ENCODE measurements at regions not wholly inside any gene's neighbourhood (a gene's known extent, or its start where the extent isn't known, plus 50 kb on each side); places are given as distances from the start of the nearest gene placed in this dataset.
"Not testable (repeated sequence)": the region's sequence is repeated elsewhere in the genome, so short reads cannot be mapped to it uniquely, and the experiment has no call there.

DNA sequence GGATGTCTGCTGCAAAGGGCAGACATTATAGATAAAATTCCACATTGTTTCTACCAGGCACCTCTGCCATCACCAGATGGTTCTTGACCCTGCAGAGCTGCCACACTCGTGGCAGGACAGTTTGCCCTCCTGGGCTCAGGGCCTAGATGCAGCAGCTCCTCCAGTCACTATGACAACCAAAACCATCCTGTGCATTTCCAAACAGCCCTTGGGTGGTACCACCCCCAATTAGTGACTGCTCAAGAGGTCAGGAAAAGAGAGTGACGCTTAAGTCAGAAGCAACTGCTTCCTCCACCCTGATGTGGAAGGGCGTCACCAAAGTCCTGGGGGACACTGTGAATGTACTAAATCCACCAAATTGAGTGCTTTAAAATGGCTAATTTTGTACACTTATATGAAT is 109.2 kb downstream of the C16orf95 start:
- H3K36me3 ChIP-seq (ENCODE audit: control insufficient read depth, insufficient read depth, low read length), result no peaks in the 10 kb centered on the region
- 0 out of 2 replicates have a peak, but pooled peaks cover 2% of the 10 kb centered on the region for H3K4me1 ChIP-seq (ENCODE audit: control insufficient read depth, insufficient read depth, low read length)
- no peaks in the 10 kb centered on the region for H3K27me3 ChIP-seq (ENCODE audit: control insufficient read depth, insufficient read depth, low read length)
- no peak overlapping the region for H3K4me3 ChIP-seq (ENCODE audit: low read length)
- no CpG with 5 or more reads among the region's 3 CpGs for WGBS (ENCODE audit: insufficient coverage, insufficient read length)
- DNase-seq (ENCODE audit: low read depth, low spot score), result no peak
- H3K9me3 ChIP-seq (ENCODE audit: control insufficient read depth, insufficient read depth, low read length), result no peaks in the 10 kb centered on the region
- no peak overlapping the region for H3K27ac ChIP-seq (ENCODE audit: low read length)

DNA sequence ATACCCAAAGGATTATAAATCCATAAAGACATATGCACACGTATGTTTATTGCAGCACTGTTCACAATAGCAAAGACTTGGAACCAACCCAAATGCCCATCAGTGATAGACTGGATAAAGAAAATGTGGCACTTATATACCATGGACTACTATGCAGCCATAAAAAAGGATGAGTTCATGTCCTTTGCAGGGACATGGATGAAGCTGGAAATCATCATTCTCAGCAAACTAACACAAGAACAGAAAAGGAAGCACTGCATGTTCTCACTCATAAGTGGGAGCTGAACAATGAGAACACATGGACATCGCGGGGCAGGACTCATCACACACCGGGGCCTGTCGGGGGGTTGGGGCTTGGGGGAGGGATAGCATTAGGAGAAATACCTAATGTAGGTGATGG is 108.2 kb downstream of the C16orf95 start:
- H3K27ac ChIP-seq (ENCODE audit: low read length); DNase-seq (ENCODE audit: low read depth, low spot score); H3K36me3 ChIP-seq (ENCODE audit: control insufficient read depth, insufficient read depth, low read length); H3K9me3 ChIP-seq (ENCODE audit: control insufficient read depth, insufficient read depth, low read length); H3K4me3 ChIP-seq (ENCODE audit: low read length); H3K27me3 ChIP-seq (ENCODE audit: control insufficient read depth, insufficient read depth, low read length); H3K4me1 ChIP-seq (ENCODE audit: control insufficient read depth, insufficient read depth, low read length): not testable (repeated sequence)
- no CpG with 5 or more reads among the region's 5 CpGs for WGBS (ENCODE audit: insufficient coverage, insufficient read length)

DNA sequence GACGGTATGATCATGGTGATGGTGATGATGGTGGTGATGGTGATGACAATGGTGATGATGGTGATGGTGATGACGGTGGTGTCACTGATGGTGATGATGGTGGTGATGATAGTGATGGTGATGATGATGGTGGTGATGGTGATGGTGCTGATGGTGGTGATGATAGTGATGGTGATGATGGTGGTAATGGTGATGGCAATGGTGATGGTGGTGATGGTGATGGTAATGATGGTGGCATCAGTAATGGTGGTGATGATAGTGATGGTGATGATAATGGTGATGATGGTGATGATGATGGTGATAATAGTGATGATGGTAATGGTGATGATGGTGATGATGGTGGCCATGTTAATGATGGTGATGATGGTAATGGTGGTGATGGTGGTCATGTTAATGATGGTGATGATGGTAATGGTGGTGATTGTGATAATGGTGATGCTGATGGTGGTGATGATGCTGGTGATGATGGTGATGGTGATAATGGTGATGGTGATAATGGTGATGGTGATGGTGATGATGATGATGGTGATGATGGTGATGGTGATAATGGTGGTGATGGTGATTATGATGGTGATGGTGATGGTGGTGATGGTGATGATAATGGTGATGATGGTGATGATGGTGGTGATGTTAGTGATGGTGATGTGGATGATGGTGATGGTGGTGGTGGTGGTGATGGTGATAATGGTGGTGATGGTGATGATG is 107.2 kb downstream of the C16orf95 start:
- no CpG with 5 or more reads among the region's 2 CpGs for WGBS (ENCODE audit: insufficient coverage, insufficient read length)
- Histone ChIP-seq H3K27ac (ENCODE audit: low read length) (no peak overlapping the region), H3K4me1 (ENCODE audit: control insufficient read depth, insufficient read depth, low read length) (0 out of 2 replicates have a peak, but pooled peaks cover 2% of the 10 kb centered on the region), H3K9me3 (ENCODE audit: control insufficient read depth, insufficient read depth, low read length) (no peaks in the 10 kb centered on the region), H3K4me3 (ENCODE audit: low read length) (no peak overlapping the region), H3K27me3 (ENCODE audit: control insufficient read depth, insufficient read depth, low read length) (no peaks in the 10 kb centered on the region), H3K36me3 (ENCODE audit: control insufficient read depth, insufficient read depth, low read length) (no peaks in the 10 kb centered on the region)
- DNase-seq (ENCODE audit: low read depth, low spot score), result no peak

DNA sequence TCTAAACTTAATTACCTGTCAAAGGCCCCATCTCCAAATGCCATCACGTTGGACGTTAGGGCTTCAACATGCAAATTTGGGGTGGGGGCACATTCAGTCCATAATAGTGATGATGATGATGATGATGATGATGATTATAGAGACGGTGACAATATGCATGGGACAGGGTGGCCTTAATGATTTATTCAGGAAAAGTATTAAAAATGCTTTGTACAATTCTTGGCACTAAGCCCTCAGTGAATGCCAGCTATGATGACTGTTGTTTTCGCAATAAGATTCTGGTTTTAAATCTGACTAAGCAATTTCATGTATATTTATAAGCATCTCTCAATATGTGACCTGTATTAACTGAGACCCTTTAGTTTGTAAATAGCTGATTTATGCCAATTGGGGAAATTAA is 106.3 kb downstream of the C16orf95 start:
- WGBS (ENCODE audit: insufficient coverage, insufficient read length), result no CpG with 5 or more reads among the region's 4 CpGs
- H3K27ac ChIP-seq (ENCODE audit: low read length), result no peak overlapping the region

DNA sequence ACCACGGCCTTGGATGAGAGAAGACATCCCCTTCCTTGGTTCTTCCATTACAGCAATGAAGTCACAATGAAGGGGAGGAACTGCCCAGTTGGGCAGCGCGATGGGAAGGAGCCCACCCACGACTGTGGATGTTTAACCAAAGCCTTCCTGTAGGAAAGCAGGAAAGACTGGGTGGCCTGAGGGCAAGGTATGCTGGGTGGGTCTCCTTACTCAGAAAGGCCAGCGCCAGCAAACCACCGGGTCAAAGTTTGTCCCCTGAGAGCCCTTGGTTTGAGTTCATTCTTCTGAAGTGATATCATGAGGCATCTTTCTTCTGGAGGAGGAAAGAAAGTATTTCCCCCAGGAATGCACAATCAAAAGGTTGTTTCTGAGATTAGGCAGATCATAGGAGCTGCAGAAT is 105.2 kb downstream of the C16orf95 start:
- no peaks in the 10 kb centered on the region for H3K36me3 ChIP-seq (ENCODE audit: control insufficient read depth, insufficient read depth, low read length)
- no peaks in the 10 kb centered on the region for H3K9me3 ChIP-seq (ENCODE audit: control insufficient read depth, insufficient read depth, low read length)
- no peaks in the 10 kb centered on the region for H3K27me3 ChIP-seq (ENCODE audit: control insufficient read depth, insufficient read depth, low read length)
- DNase-seq (ENCODE audit: low read depth, low spot score), result no peak
- H3K4me3 ChIP-seq (ENCODE audit: low read length), result no peak overlapping the region
- no peak overlapping the region for H3K27ac ChIP-seq (ENCODE audit: low read length)
- WGBS (ENCODE audit: insufficient coverage, insufficient read length), result no CpG with 5 or more reads among the region's 6 CpGs
- 0 out of 2 replicates have a peak, but pooled peaks cover 2% of the 10 kb centered on the region for H3K4me1 ChIP-seq (ENCODE audit: control insufficient read depth, insufficient read depth, low read length)

More for the DNA sequence above, 106.3 kb downstream of the C16orf95 start:
- no peak for DNase-seq (ENCODE audit: low read depth, low spot score)
- no peaks in the 10 kb centered on the region for H3K9me3 ChIP-seq (ENCODE audit: control insufficient read depth, insufficient read depth, low read length)
- no peaks in the 10 kb centered on the region for H3K27me3 ChIP-seq (ENCODE audit: control insufficient read depth, insufficient read depth, low read length)
- 0 out of 2 replicates have a peak, but pooled peaks cover 2% of the 10 kb centered on the region for H3K4me1 ChIP-seq (ENCODE audit: control insufficient read depth, insufficient read depth, low read length)
- no peaks in the 10 kb centered on the region for H3K36me3 ChIP-seq (ENCODE audit: control insufficient read depth, insufficient read depth, low read length)
- H3K4me3 ChIP-seq (ENCODE audit: low read length), result no peak overlapping the region

DNA sequence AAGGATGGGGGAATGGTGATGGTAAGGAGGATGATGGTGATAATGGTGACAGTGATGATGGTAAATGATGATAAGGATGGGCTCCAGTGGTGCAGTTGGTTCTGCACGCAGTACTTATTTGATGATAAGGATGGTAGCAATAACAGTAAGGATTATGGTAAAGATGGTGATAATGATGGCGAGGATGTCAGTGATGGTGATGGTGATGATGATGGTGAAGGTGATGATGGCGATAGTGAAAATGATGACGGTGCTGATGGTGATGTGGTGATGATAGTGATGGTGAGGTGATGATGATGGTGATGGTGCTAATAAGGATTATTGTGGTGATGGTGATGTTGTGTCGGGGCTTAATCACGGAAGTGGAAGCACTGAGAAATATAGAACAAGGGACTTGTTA is 103.7 kb downstream of the C16orf95 start:
- Histone ChIP-seq H3K4me1 (ENCODE audit: control insufficient read depth, insufficient read depth, low read length) (no peaks in the 10 kb centered on the region), H3K9me3 (ENCODE audit: control insufficient read depth, insufficient read depth, low read length) (no peaks in the 10 kb centered on the region), H3K36me3 (ENCODE audit: control insufficient read depth, insufficient read depth, low read length) (no peaks in the 10 kb centered on the region), H3K4me3 (ENCODE audit: low read length) (no peak overlapping the region), H3K27ac (ENCODE audit: low read length) (no peak overlapping the region), H3K27me3 (ENCODE audit: control insufficient read depth, insufficient read depth, low read length) (no peaks in the 10 kb centered on the region)
- DNase-seq (ENCODE audit: low read depth, low spot score), result no peak
- 100% methylated on average over 5 of the region's 6 CpGs for WGBS (ENCODE audit: insufficient coverage, insufficient read length)

DNA sequence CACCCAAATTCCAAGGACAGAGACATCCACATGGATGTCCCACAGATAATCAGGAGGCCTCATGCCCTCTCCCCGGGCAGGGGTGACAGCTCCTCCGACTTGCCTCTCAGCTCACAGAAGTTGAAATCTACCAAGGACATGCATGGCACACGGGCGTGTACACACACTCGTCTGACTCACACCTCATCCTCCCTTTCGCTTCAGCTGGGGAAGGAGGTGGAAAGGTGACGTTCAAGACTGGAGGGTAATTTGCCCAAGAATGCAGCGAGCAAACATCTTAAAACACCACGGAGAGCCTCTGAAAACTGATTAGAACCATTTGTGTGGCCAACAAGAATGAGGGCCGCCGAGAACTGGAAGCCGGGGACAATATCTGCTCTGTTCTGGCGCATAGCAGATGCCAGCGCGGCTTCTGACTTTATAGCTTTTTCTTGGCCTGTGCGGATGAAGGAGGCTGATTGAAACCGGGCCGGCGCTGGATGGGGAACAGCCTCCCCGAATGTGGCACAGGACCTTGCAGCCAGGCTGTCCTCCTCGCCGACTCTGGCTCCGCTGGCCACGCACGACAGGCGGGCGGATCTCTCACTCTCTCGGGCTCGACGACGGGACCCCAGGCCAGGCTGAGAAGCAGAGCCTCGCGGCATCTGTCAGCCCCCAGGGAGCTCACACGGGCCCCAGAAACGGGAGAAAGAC is 100.9 kb downstream of the C16orf95 start:
- no peaks in the 10 kb centered on the region for H3K36me3 ChIP-seq (ENCODE audit: control insufficient read depth, insufficient read depth, low read length)
- DNase-seq (ENCODE audit: low read depth, low spot score), result no peak
- no peaks in the 10 kb centered on the region for H3K27me3 ChIP-seq (ENCODE audit: control insufficient read depth, insufficient read depth, low read length)
- H3K9me3 ChIP-seq (ENCODE audit: control insufficient read depth, insufficient read depth, low read length), result no peaks in the 10 kb centered on the region
- WGBS (ENCODE audit: insufficient coverage, insufficient read length), result no CpG with 5 or more reads among the region's 35 CpGs
- no peak overlapping the region for H3K27ac ChIP-seq (ENCODE audit: low read length)
- H3K4me3 ChIP-seq (ENCODE audit: low read length), result no peak overlapping the region
- H3K4me1 ChIP-seq (ENCODE audit: control insufficient read depth, insufficient read depth, low read length), result no peaks in the 10 kb centered on the region

DNA sequence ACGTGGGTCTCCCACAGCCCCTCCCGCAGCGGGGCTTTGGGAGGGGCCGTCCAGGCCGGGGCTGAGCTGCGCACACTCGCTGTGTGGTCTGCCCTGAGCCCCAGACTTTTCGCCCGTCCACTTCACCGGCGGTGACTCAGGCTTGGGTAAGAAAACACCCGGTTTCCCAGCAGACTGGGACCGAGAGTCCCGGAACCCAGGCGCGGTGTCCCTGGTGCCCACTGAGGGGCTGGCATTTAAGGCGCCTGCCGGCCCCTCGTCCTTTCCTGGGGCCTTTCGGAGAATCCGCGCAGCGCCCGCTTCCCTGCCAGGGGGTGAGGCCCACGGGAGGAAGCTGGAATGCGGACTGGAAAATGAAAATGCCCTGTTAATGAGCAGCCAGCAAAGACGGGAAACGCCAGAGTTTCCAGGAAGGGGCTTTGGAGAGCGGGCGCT is 100.3 kb downstream of the C16orf95 start:
- no peak overlapping the region for H3K27ac ChIP-seq (ENCODE audit: low read length)
- no peak for DNase-seq (ENCODE audit: low read depth, low spot score)
- no peak overlapping the region for H3K4me3 ChIP-seq (ENCODE audit: low read length)
- WGBS (ENCODE audit: insufficient coverage, insufficient read length), result no CpG with 5 or more reads among the region's 30 CpGs
- no peaks in the 10 kb centered on the region for H3K4me1 ChIP-seq (ENCODE audit: control insufficient read depth, insufficient read depth, low read length)
- H3K36me3 ChIP-seq (ENCODE audit: control insufficient read depth, insufficient read depth, low read length), result no peaks in the 10 kb centered on the region
- no peaks in the 10 kb centered on the region for H3K27me3 ChIP-seq (ENCODE audit: control insufficient read depth, insufficient read depth, low read length)
- H3K9me3 ChIP-seq (ENCODE audit: control insufficient read depth, insufficient read depth, low read length), result no peaks in the 10 kb centered on the region

DNA sequence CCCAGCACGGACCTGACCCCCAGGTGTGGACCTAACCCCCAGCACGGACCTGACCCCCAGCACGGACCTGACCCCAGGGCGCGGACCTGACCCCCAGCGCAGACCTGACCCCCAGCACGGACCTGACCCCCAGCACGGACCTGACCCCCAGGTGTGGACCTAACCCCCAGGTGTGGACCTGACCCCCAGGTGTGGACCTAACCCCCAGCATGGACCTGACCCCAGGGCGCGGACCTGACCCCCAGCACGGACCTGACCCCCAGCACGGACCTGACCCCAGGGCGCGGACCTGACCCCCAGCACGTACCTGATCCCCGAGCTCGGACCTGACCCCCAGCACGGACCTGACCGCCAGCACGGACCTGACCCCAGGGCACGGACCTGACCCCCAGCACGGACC is 99.4 kb downstream of the C16orf95 start:
- not testable (repeated sequence) for H3K36me3 ChIP-seq (ENCODE audit: control insufficient read depth, insufficient read depth, low read length); H3K4me3 ChIP-seq (ENCODE audit: low read length); DNase-seq (ENCODE audit: low read depth, low spot score); H3K9me3 ChIP-seq (ENCODE audit: control insufficient read depth, insufficient read depth, low read length); H3K27ac ChIP-seq (ENCODE audit: low read length); H3K4me1 ChIP-seq (ENCODE audit: control insufficient read depth, insufficient read depth, low read length); H3K27me3 ChIP-seq (ENCODE audit: control insufficient read depth, insufficient read depth, low read length)
- WGBS (ENCODE audit: insufficient coverage, insufficient read length), result no CpG with 5 or more reads among the region's 22 CpGs

DNA sequence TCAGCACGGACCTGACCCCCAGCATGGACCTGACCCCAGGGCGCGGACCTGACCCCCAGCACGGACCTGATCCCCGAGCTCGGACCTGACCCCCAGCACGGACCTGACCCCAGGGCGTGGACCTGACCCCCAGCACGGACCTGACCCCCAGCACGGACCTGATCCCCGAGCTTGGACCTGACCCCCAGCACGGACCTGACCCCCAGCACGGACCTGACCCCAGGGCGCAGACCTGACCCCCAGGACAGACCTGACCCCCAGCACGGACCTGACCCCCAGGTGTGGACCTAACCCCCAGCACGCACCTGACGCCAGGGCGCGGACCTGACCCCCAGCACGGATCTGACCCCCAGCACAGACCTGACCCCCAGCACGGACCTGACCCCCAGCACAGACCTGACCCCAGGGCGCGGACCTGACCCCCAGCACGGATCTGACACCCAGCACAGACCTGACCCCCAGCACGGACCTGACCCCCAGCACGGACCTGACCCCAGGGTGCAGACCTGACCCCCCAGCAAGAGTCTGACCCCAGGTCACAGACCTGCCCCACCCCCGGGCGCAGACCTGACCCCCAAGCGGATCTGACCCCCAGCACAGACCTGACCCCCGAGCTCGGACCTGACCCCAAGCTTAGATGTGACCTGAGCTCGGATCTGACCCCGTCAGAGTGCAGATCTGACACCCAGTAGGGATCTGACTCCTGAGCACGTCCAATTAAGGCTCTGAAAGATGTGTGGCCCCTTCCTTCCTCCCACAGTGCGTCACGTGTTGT is 98.7 kb downstream of the C16orf95 start:
- Histone ChIP-seq H3K9me3 (ENCODE audit: control insufficient read depth, insufficient read depth, low read length) (no peaks in the 10 kb centered on the region), H3K36me3 (ENCODE audit: control insufficient read depth, insufficient read depth, low read length) (no peaks in the 10 kb centered on the region), H3K4me3 (ENCODE audit: low read length) (no peak overlapping the region), H3K27ac (ENCODE audit: low read length) (no peak overlapping the region), H3K4me1 (ENCODE audit: control insufficient read depth, insufficient read depth, low read length) (no peaks in the 10 kb centered on the region), H3K27me3 (ENCODE audit: control insufficient read depth, insufficient read depth, low read length) (no peaks in the 10 kb centered on the region)
- no CpG with 5 or more reads among the region's 36 CpGs for WGBS (ENCODE audit: insufficient coverage, insufficient read length)
- DNase-seq (ENCODE audit: low read depth, low spot score), result no peak

Data from iPS DF 6.9 (cell line).